HG02981 (cell line): ENCODE measurements at regions not wholly inside any gene's neighbourhood (a gene's known extent, or its start where the extent isn't known, plus 50 kb on each side); places are given as distances from the start of the nearest gene placed in this dataset.

Experiments
- ATAC-seq: cut with Tn5 transposase; IDR thresholded peaks from one replicate; pipeline ENCODE4 v1.9.1; 2021; ENCODE audit warnings: mild to moderate bottlenecking, moderate library complexity; ENCODE audit not compliant: unreplicated experiment

- ATAC-seq = no peak
Observed at GRCh38 chr1:208509072-208509471, 264.9 kb upstream of the PLXNA2 start.

- ATAC-seq = no peak
Observed at GRCh38 chr1:208510192-208510952, 266.2 kb upstream of the PLXNA2 start.

- ATAC-seq = no peak
Observed at GRCh38 chr1:208511242-208511860, 267.2 kb upstream of the PLXNA2 start.

- no peak for ATAC-seq
Observed at GRCh38 chr1:208513799-208514198, 269.6 kb upstream of the PLXNA2 start.

- no peak for ATAC-seq
Observed at GRCh38 chr1:208515129-208515528, 270.9 kb upstream of the PLXNA2 start.

- ATAC-seq = no peak
Observed at GRCh38 chr1:208516780-208517179, 272.6 kb upstream of the PLXNA2 start.

GRCh38 chr1:208520438-208521099, 276.4 kb upstream of the PLXNA2 start:
- no peak for ATAC-seq

- no peak for ATAC-seq
Observed at GRCh38 chr1:208521534-208521933, 277.4 kb upstream of the PLXNA2 start.

- ATAC-seq = no peak
Observed at GRCh38 chr1:208523007-208523406, 278.8 kb upstream of the PLXNA2 start.

- ATAC-seq = no peak
Observed at GRCh38 chr1:208524376-208524775, 280.2 kb upstream of the PLXNA2 start.

GRCh38 chr1:208524925-208525324, 280.7 kb upstream of the PLXNA2 start:
- no peak for ATAC-seq

GRCh38 chr1:208525417-208525816, 281.2 kb upstream of the PLXNA2 start:
- ATAC-seq = no peak

- no peak for ATAC-seq
Observed at GRCh38 chr1:208526613-208527125, 282.5 kb upstream of the PLXNA2 start.

- ATAC-seq = no peak
Observed at GRCh38 chr1:208527156-208527555, 283.0 kb upstream of the PLXNA2 start.

- no peak for ATAC-seq
Observed at GRCh38 chr1:208528578-208529240, 284.5 kb upstream of the PLXNA2 start.

GRCh38 chr1:208531003-208531750, 287.0 kb upstream of the PLXNA2 start:
- no peak for ATAC-seq

GRCh38 chr1:208533746-208534598, 289.8 kb upstream of the PLXNA2 start:
- no peak for ATAC-seq

GRCh38 chr1:208534599-208534897, 290.4 kb upstream of the PLXNA2 start:
- no peak for ATAC-seq

GRCh38 chr1:208534979-208535378, 290.8 kb upstream of the PLXNA2 start:
- no peak for ATAC-seq

- no peak for ATAC-seq
Observed at GRCh38 chr1:208535511-208535910, 291.3 kb upstream of the PLXNA2 start.
